GM13976 (cell line): ENCODE measurements at regions not wholly inside any gene's neighbourhood (a gene's known extent, or its start where the extent isn't known, plus 50 kb on each side); places are given as distances from the start of the nearest gene placed in this dataset.

ENCODE experiments used
- DNase-seq: peaks from one replicate; pipeline ENCODE4 v3.0.0; 2012; ENCODE audit warnings: low spot score
- CTCF ChIP-seq: IDR thresholded peaks from 2 replicates; pipeline ENCODE4 v1.5.1; 2012; ENCODE audit warnings: borderline replicate concordance, mild to moderate bottlenecking; ENCODE audit not compliant: insufficient read depth; ENCODE audit errors: extremely low read depth, missing control alignments, control extremely low read depth
- in situ Hi-C: fragments of 300-500 bp; cut with MboI; formaldehyde crosslinking; loops from one replicate; pipeline ENCODE4 v1.12.0; 2022; ENCODE audit warnings: low sequenced_read_pairs, mixed read lengths, inconsistent platforms; ENCODE audit not compliant: unreplicated experiment

- no peak for DNase-seq
- in situ Hi-C loops, result no loop called here
- TF ChIP-seq CTCF, result no peak
Observed at GRCh38 chr12:90129366-90130030, 420.9 kb upstream of the ATP2B1 start.

GRCh38 chr12:90128526-90128925 is 419.9 kb upstream of the ATP2B1 start:
- in situ Hi-C loops, result no loop called here
- DNase-seq, result no peak
- no peak for TF ChIP-seq CTCF

GRCh38 chr12:90126125-90126524 is 417.5 kb upstream of the ATP2B1 start:
- in situ Hi-C loops, result no loop called here
- DNase-seq, result no peak
- TF ChIP-seq CTCF, result no peak

GRCh38 chr12:90124914-90125313 is 416.3 kb upstream of the ATP2B1 start:
- in situ Hi-C loops, result no loop called here
- no peak for DNase-seq
- TF ChIP-seq CTCF, result no peak

GRCh38 chr12:90124289-90124688 is 415.7 kb upstream of the ATP2B1 start:
- no peak for DNase-seq
- no peak for TF ChIP-seq CTCF
- in situ Hi-C loops, result no loop called here

- no peak for DNase-seq
- in situ Hi-C loops, result no loop called here
Observed at GRCh38 chr12:90122681-90123080, 414.0 kb upstream of the ATP2B1 start.

More at GRCh38 chr12:90122681-90123080, 414.0 kb upstream of the ATP2B1 start:
- no peak for TF ChIP-seq CTCF
